K562 (cell line): ENCODE measurements at regions not wholly inside any gene's neighbourhood (a gene's known extent, or its start where the extent isn't known, plus 50 kb on each side); places are given as distances from the start of the nearest gene placed in this dataset.

Experiments
- ATAC-seq: fragments of 200-7000 bp; cut with Tn5 transposase; 3 replicates; pipeline ENCODE4 v1.9.1; 2020; ENCODE audit warnings: moderate library complexity
- BruUV-seq: library from RNA; stranded (reverse); fragments of 400-500 nt; replicated peaks from 2 replicates; lab custom pipeline; 2021; lab: Mats Ljungman, UMichigan
- CTCF ChIA-PET: fragments of 300-600 bp; formaldehyde crosslinking; extraction: SDS; loops from one replicate; lab custom pipeline; 2021; ENCODE audit warnings: low intra/inter-chr PET ratio; lab: Yijun Ruan, JAX
- POLR2A ChIA-PET: fragments of 300-600, 350-650 bp; sonication (Branson Sonifier 250); formaldehyde crosslinking; extraction: SDS; loops from one replicate; lab custom pipeline; 2021; ENCODE audit warnings: antibody characterized with exemption, inconsistent platforms; lab: Yijun Ruan, JAX
- DNase-seq, 4 experiments: peaks; one replicate each; pipeline versions ENCODE4 v3.0.0 to v3.0.0-alpha.2; 2011 to 2018; ENCODE audit warnings: low spot score in 3 of 4, mixed read lengths in 3 of 4; ENCODE audit errors: extremely low read depth in 1 of 4
- FAIRE-seq: peaks from 2 replicates; lab custom pipeline; 2011; peaks lifted over from hg19 to GRCh38; lab: Jason Lieb, UNC
- H2AFZ ChIP-seq: 2 replicates; pipeline ENCODE4 v1.6.0; 2011; ENCODE audit warnings: low read depth, low read length, control low read depth, inconsistent platforms
- H3K27ac ChIP-seq: fragments of 200-600 bp; 3 replicates; pipeline ENCODE4 v1.8.0; 2011; ENCODE audit warnings: low read depth, mild to moderate bottlenecking, control low read depth, inconsistent platforms, low read length, moderate library complexity, mixed read lengths; ENCODE audit errors: extremely low read depth
- H3K27me3 ChIP-seq, 2 experiments: fragments of 300-600 bp in 1 of 2; 2 replicates in 1 of 2; 3 replicates in 1 of 2; pipeline versions ENCODE4 v1.6.0 to v1.8.0; 2011; ENCODE audit warnings: inconsistent platforms in 2 of 2, low read length in 2 of 2, mild to moderate bottlenecking in 1 of 2, mixed read lengths in 1 of 2, moderate library complexity in 1 of 2; ENCODE audit not compliant: control insufficient read depth in 2 of 2, insufficient read depth in 2 of 2
- H3K36me3 ChIP-seq: fragments of 300-600 bp; 3 replicates; pipeline ENCODE4 v1.8.0; 2011; ENCODE audit warnings: mild to moderate bottlenecking, low read length, inconsistent platforms; ENCODE audit not compliant: control insufficient read depth, insufficient read depth
- H3K4me1 ChIP-seq, 2 experiments: fragments of 200-600 bp in 1 of 2; replicated peaks in 1 of 2; 2 replicates in 1 of 2; 3 replicates in 1 of 2; pipeline versions ENCODE4 v1.5.1 to v1.8.0; 2011; ENCODE audit warnings: inconsistent platforms in 2 of 2, low read length in 2 of 2, mild to moderate bottlenecking in 1 of 2, mixed read lengths in 1 of 2, moderate library complexity in 1 of 2; ENCODE audit not compliant: control insufficient read depth in 2 of 2, insufficient read depth in 2 of 2
- H3K4me2 ChIP-seq: 2 replicates; pipeline ENCODE4 v1.6.1; 2011; ENCODE audit warnings: low read length, control low read depth, inconsistent platforms, mixed read lengths; ENCODE audit not compliant: insufficient read depth
- H3K4me3 ChIP-seq: fragments of 200-600 bp; sonication (generic), shearing (Covaris generic); 2 replicates; pipeline ENCODE4 v1.5.1; 2016; ENCODE audit warnings: control low read depth, inconsistent platforms
- H3K79me2 ChIP-seq: fragments of 200-600 bp; 3 replicates; pipeline ENCODE4 v1.8.0; 2011; ENCODE audit warnings: low read length, inconsistent platforms; ENCODE audit not compliant: control insufficient read depth, insufficient read depth
- H3K9ac ChIP-seq, 2 experiments: 2 replicates each; pipeline versions ENCODE4 v1.6.0 to v1.6.1; 2011; ENCODE audit warnings: low read depth in 2 of 2, low read length in 2 of 2, control low read depth in 1 of 2, inconsistent platforms in 1 of 2, mild to moderate bottlenecking in 1 of 2, mixed read lengths in 1 of 2; ENCODE audit not compliant: insufficient read depth in 1 of 2
- H3K9me1 ChIP-seq: one replicate; pipeline ENCODE4 v1.6.0; 2011; ENCODE audit warnings: inconsistent platforms, mild to moderate bottlenecking, low read length, moderate library complexity; ENCODE audit not compliant: control insufficient read depth, insufficient read depth
- H3K9me3 ChIP-seq: replicated peaks from 2 replicates; pipeline ENCODE4 v1.5.1; 2011; ENCODE audit warnings: low read depth, low read length, inconsistent platforms; ENCODE audit not compliant: control insufficient read depth, insufficient read depth
- H4K20me1 ChIP-seq: replicated peaks from 2 replicates; pipeline ENCODE4 v1.6.1; 2011; ENCODE audit warnings: low read length, inconsistent platforms, mixed read lengths; ENCODE audit not compliant: control insufficient read depth, insufficient read depth
- MEF2A ChIP-seq: IDR thresholded peaks from 2 replicates; pipeline ENCODE4 v1.6.1; 2011; ENCODE audit warnings: low read depth, mild to moderate bottlenecking, low read length, moderate library complexity; ENCODE audit not compliant: control insufficient read depth
- RBBP5 ChIP-seq: fragments of 200-600 bp; sonication (generic); IDR thresholded peaks from 2 replicates; pipeline ENCODE4 v1.6.1; 2012; ENCODE audit warnings: borderline replicate concordance, mild to moderate bottlenecking, low read length, control low read depth, inconsistent platforms; ENCODE audit not compliant: insufficient read depth, poor library complexity, severe bottlenecking
- RBM34 ChIP-seq: fragments of 200-400 bp; formaldehyde crosslinking; IDR thresholded peaks from 2 replicates; pipeline ENCODE4 v1.6.1; 2018; ENCODE audit warnings: low read length, borderline replicate concordance; ENCODE audit not compliant: insufficient read depth
- TARDBP ChIP-seq: fragments of 450-650 bp; IDR thresholded peaks from 2 replicates; pipeline ENCODE4 v1.6.1; 2016
- ZFPM2 ChIP-seq: fragments of 250-450 bp; sonication (Bioruptor Pico); IDR thresholded peaks from 2 replicates; pipeline ENCODE4 v1.5.1; 2022; ENCODE audit warnings: mild to moderate bottlenecking
- ZNF124 ChIP-seq: sonication (generic); formaldehyde crosslinking; IDR thresholded peaks from 2 replicates; pipeline ENCODE4 v1.8.1; 2022; ENCODE audit warnings: missing genetic modification reagents
- ZNF785 ChIP-seq: fragments of 250-450 bp; sonication (Bioruptor Pico); IDR thresholded peaks from 2 replicates; pipeline ENCODE4 v1.4.0; 2020; ENCODE audit warnings: mild to moderate bottlenecking
- WGBS: fragments of 100-300 bp; shearing (Covaris generic); methylation state at CpG from one replicate; pipeline ENCODE4 v1.1.6; 2016; ENCODE audit warnings: low coverage, mixed read lengths; ENCODE audit not compliant: insufficient coverage; ENCODE audit errors: missing lambda C conversion rate; 5-methylcytosine and 5-hydroxymethylcytosine counted together
- in situ Hi-C: fragments of 300-500 bp; cut with MboI; formaldehyde crosslinking; loops from 4 replicates; pipeline ENCODE4 v1.15.0; 2018; ENCODE audit warnings: inconsistent platforms, mixed read lengths
- intact Hi-C: fragments of 100-400 bp; cut with micrococcal nuclease; formaldehyde crosslinking; loops from 2 replicates; pipeline ENCODE4 v1.14.2; 2022
- TF ChIP-seq, protein P1 (sequence below): fragments of 450-650 bp; formaldehyde crosslinking; IDR thresholded peaks from 2 replicates; pipeline ENCODE4 v1.4.0; 2022; ENCODE audit warnings: missing genetic modification characterization
- TF ChIP-seq, protein P2 (sequence below): sonication (generic); formaldehyde crosslinking; IDR thresholded peaks from 2 replicates; pipeline ENCODE4 v1.8.0; 2022; ENCODE audit warnings: mild to moderate bottlenecking, missing genetic modification reagents

DNA sequence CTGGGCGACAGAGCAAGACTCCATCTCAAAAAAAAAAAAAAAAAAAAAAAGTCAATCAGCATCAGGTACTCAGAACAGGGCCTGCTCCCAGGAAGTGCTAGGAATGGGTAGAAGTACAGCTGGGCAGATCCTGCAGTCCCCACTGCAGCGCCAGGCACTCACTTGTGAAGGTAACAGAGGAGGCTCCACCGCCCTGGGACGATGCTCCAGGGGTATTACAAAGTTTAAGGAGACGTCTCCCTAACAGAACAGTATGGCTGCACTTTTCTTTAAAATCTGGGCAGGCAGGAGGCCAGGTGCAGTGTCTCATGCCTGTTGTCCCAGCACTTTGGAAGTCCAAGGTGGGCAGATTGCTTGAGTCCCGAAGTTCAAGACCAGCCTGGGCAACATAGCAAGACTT is 1449.0 kb downstream of the BRD1 start (continued):
- TF ChIP-seq, protein P1, sequence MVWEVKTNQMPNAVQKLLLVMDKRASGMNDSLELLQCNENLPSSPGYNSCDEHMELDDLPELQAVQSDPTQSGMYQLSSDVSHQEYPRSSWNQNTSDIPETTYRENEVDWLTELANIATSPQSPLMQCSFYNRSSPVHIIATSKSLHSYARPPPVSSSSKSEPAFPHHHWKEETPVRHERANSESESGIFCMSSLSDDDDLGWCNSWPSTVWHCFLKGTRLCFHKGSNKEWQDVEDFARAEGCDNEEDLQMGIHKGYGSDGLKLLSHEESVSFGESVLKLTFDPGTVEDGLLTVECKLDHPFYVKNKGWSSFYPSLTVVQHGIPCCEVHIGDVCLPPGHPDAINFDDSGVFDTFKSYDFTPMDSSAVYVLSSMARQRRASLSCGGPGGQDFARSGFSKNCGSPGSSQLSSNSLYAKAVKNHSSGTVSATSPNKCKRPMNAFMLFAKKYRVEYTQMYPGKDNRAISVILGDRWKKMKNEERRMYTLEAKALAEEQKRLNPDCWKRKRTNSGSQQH, result no peak
- TF ChIP-seq TARDBP (no peak), ZNF785 (CRISPR knock-in tag) (no peak)
- TF ChIP-seq, all 486 proteins: peak for 0

DNA sequence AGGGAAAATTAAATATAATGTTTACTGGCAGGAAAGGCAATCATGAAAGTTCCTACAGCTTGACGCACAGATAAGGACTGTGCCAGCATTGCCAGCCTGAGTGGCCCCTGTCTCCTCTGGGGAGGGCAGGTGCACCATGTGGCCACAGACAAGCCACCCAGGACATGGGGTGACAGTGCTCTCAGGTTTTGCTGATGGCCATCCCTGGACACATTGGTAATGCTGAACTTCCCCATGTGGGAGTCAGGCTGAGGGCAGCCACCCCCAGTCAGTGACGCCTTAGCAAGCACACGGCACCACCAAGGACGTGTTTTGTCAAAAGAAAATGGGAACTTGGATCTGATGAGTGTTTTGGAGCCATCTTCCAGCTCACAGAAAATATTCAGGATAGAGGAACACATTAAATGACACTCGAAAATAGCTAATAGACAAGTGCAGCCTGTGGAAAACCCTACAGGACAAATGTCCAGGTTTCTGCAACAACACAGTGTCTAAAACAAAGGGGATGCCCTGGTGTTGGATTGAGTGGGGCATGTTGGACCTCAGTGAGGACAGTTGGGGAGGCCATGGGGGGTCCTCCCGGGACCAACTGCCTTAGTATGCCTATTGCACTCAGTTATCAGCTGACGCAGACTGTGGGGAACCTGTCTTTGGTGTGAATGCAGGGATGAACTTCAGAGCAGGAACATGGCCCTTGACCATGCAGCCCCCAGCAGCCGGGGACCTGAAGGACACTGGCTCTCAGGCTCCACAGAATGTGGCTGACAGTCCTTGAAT is 1450.5 kb downstream of the BRD1 start:
- BruUV-seq, result no TSS peak
- Histone ChIP-seq H3K27ac (no peak overlapping the region), H3K9ac (no peak overlapping the region), H3K4me3 (no peak overlapping the region), H3K4me1 (no peaks in the 10 kb centered on the region), H3K79me2 (no peaks in the 10 kb centered on the region), H3K4me2 (no peak overlapping the region), H2AFZ (no peak overlapping the region), H3K9me1 (no peaks in the 10 kb centered on the region), H3K9me3 (no peaks in the 10 kb centered on the region), H4K20me1 (0 out of 2 replicates have a peak, but pooled peaks cover 4% of the 10 kb centered on the region), H3K27me3 (peaks cover 0 to 5% of the 10 kb centered on the region in 2 experiments; a peak in 1 of 5 replicates), H3K36me3 (no peaks in the 10 kb centered on the region)
- intact Hi-C loops, result no loop called here
- 3% methylated on average over 7 of the region's 8 CpGs for WGBS
- TF ChIP-seq, protein P2, sequence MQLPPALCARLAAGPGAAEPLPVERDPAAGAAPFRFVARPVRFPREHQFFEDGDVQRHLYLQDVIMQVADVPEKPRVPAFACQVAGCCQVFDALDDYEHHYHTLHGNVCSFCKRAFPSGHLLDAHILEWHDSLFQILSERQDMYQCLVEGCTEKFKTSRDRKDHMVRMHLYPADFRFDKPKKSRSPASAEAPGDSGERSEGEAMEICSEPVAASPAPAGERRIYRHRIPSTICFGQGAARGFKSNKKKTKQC (CRISPR knock-in tag), result no peak
- no peak for TF ChIP-seq RBBP5
- TF ChIP-seq ZNF124 (CRISPR knock-in tag), result no peak
- TF ChIP-seq RBM34, result no peak
- no peak for TF ChIP-seq MEF2A
- TF ChIP-seq ZFPM2 (CRISPR knock-in tag), result no peak
- no peak for DNase-seq
- CTCF ChIA-PET, result no interaction called here
- POLR2A ChIA-PET, result no interaction called here
- FAIRE-seq, result no peak
- in situ Hi-C loops, result no loop called here
- no peak for ATAC-seq
